K562 (cell line): ENCODE measurements at regions not wholly inside any gene's neighbourhood (a gene's known extent, or its start where the extent isn't known, plus 50 kb on each side); places are given as distances from the start of the nearest gene placed in this dataset.

ENCODE experiments used
- BRCA1 ChIP-seq, 2 experiments: fragments of 450-650 bp in 1 of 2; sonication (generic) in 1 of 2; formaldehyde crosslinking in 1 of 2; IDR thresholded peaks; 2 replicates each; pipeline versions ENCODE4 v1.5.0 to v1.6.1; 2017 to 2020; ENCODE audit warnings: mild to moderate bottlenecking in 1 of 2, missing genetic modification reagents in 1 of 2
- BRF1 ChIP-seq: IDR thresholded peaks from 3 replicates; pipeline ENCODE4 v1.6.1; 2011; ENCODE audit warnings: borderline replicate concordance, mild to moderate bottlenecking; ENCODE audit not compliant: insufficient read length; ENCODE audit errors: extremely low read depth
- CCNT2 ChIP-seq: IDR thresholded peaks from 2 replicates; pipeline ENCODE4 v1.6.1; 2011; ENCODE audit warnings: borderline replicate concordance, low read depth, mild to moderate bottlenecking, moderate library complexity, mixed read lengths, low read length; ENCODE audit not compliant: insufficient read length; ENCODE audit errors: extremely low read depth
- FOXP1 ChIP-seq: sonication (generic); formaldehyde crosslinking; IDR thresholded peaks from 2 replicates; pipeline ENCODE4 v1.8.0; 2022; ENCODE audit warnings: mild to moderate bottlenecking, missing genetic modification reagents
- RAD21 ChIP-seq, 2 experiments: fragments of 250-450 bp in 1 of 2; fragments of 450-650 bp in 1 of 2; sonication (Bioruptor Pico) in 1 of 2; formaldehyde crosslinking in 1 of 2; IDR thresholded peaks in 1 of 2; conservative IDR thresholded peaks in 1 of 2; 2 replicates each; pipeline versions ENCODE4 v1.4.0 to v1.8.0; 2020 to 2022; ENCODE audit warnings: mild to moderate bottlenecking in 2 of 2, moderate library complexity in 1 of 2
- ZNF41 ChIP-seq: fragments of 250-450 bp; sonication (Bioruptor Pico); conservative IDR thresholded peaks from 2 replicates; pipeline ENCODE4 v1.4.0; 2020; ENCODE audit warnings: mild to moderate bottlenecking
- ZNF707 ChIP-seq: fragments of 250-450 bp; sonication (Bioruptor Pico); conservative IDR thresholded peaks from 2 replicates; pipeline ENCODE4 v1.8.0; 2022; ENCODE audit warnings: inconsistent platforms, mild to moderate bottlenecking, moderate library complexity

DNA sequence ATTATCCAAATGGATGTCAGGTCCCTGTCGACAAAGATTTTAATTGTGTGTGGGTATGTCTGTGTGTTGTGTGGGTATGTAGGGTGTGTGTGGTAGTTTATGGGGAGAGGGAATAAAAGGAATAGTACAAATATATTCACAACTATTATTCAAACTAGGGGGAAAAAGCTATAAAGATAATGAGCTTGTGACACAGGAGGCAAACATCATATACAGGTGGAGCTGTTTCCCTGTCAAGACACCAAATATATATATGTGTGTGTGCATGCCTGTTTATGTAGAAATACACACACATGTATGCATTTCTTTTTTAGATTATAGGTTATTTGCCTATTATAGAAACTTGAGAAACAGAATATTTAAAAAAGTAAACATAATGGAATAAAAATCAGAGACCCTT is 108.7 kb downstream of the CD47 start:
- no peak for TF ChIP-seq RAD21 (CRISPR knock-in tag; conservative IDR thresholded peaks at IDR 0.05 in 1 of 2, IDR thresholded peaks at IDR 0.05 in 1 of 2)
- no peak for TF ChIP-seq CCNT2
- TF ChIP-seq ZNF707 (CRISPR knock-in tag): no peak
- TF ChIP-seq BRF1: no peak
- TF ChIP-seq BRCA1 (IDR thresholded peaks at IDR 0.05): no peak
- no peak for TF ChIP-seq BRCA1 (CRISPR knock-in tag; IDR thresholded peaks at IDR 0.05)
- TF ChIP-seq ZNF41 (CRISPR knock-in tag): no peak
- TF ChIP-seq FOXP1 (CRISPR knock-in tag): no peak
